HG02610 (cell line): ENCODE measurements at regions not wholly inside any gene's neighbourhood (a gene's known extent, or its start where the extent isn't known, plus 50 kb on each side); places are given as distances from the start of the nearest gene placed in this dataset.
A peak's percentile ranks its signal among the peaks of the same experiment; 100 is the strongest.

Experiments used
- ATAC-seq: cut with Tn5 transposase; IDR thresholded peaks from one replicate; pipeline ENCODE4 v1.9.1; 2021; ENCODE audit warnings: mild to moderate bottlenecking, moderate library complexity; ENCODE audit not compliant: unreplicated experiment

GRCh38 chr1:23639460-23640095 is 52.0 kb upstream of the RPL11 start:
- no peak for ATAC-seq

- ATAC-seq, result no peak
Observed at GRCh38 chr1:23638786-23639241, 52.8 kb upstream of the RPL11 start.

- no peak for ATAC-seq
Observed at GRCh38 chr1:23638188-23638619, 53.4 kb upstream of the RPL11 start.

- no peak for ATAC-seq
Observed at GRCh38 chr1:23636009-23636408, 55.6 kb upstream of the RPL11 start.

- no peak for ATAC-seq
Observed at GRCh38 chr1:23634840-23635651, 56.6 kb upstream of the RPL11 start.

GRCh38 chr1:23634518-23634839 is 57.1 kb upstream of the RPL11 start:
- ATAC-seq, result no peak

GRCh38 chr1:23632479-23633160 is 59.0 kb upstream of the RPL11 start:
- no peak for ATAC-seq

GRCh38 chr1:23629708-23630290 is 61.8 kb upstream of the RPL11 start:
- ATAC-seq, result no peak

GRCh38 chr1:23628951-23629387 is 62.6 kb upstream of the RPL11 start:
- ATAC-seq, result no peak

- ATAC-seq, result no peak
Observed at GRCh38 chr1:23627069-23627735, 64.4 kb upstream of the RPL11 start.

GRCh38 chr1:23625929-23626535 is 65.6 kb upstream of the RPL11 start:
- ATAC-seq, result no peak

GRCh38 chr1:23625459-23625858 is 66.1 kb upstream of the RPL11 start:
- ATAC-seq, result no peak

- no peak for ATAC-seq
Observed at GRCh38 chr1:23624440-23624839, 65.1 kb upstream of the ID3 start.

GRCh38 chr1:23622284-23622683 is 63.0 kb upstream of the ID3 start:
- no peak for ATAC-seq

GRCh38 chr1:23620605-23621004 is 61.3 kb upstream of the ID3 start:
- ATAC-seq, result no peak

GRCh38 chr1:23619299-23620188 is 60.2 kb upstream of the ID3 start:
- peak; percentile 63 for ATAC-seq

GRCh38 chr1:23618586-23619083 is 59.3 kb upstream of the ID3 start:
- no peak for ATAC-seq

- ATAC-seq, result no peak
Observed at GRCh38 chr1:23617084-23617521, 57.8 kb upstream of the ID3 start.

GRCh38 chr1:23616292-23616824 is 57.1 kb upstream of the ID3 start:
- ATAC-seq, result no peak
